Type B pancreatic cell (in vitro differentiated cells): ENCODE measurements at regions not wholly inside any gene's neighbourhood (a gene's known extent, or its start where the extent isn't known, plus 50 kb on each side); places are given as distances from the start of the nearest gene placed in this dataset.
A peak's percentile ranks its signal among the peaks of the same experiment; 100 is the strongest.

Source experiments
- DNase-seq: peaks from one replicate; pipeline ENCODE4 v3.0.0; 2021; ENCODE audit warnings: mixed read lengths; ENCODE audit not compliant: unreplicated experiment; ENCODE audit errors: extremely low spot score
- H3K27ac Mint-ChIP-seq: 2 replicates; pipeline ENCODE4 v1.8.0; 2021; ENCODE audit warnings: mild to moderate bottlenecking, mixed read lengths
- H3K27me3 Mint-ChIP-seq: 2 replicates; pipeline ENCODE4 v1.8.0; 2021; ENCODE audit warnings: mixed read lengths
- H3K36me3 Mint-ChIP-seq: 2 replicates; pipeline ENCODE4 v1.8.0; 2021; ENCODE audit warnings: mixed read lengths
- H3K4me1 Mint-ChIP-seq: one replicate; pipeline ENCODE4 v1.8.0; 2021; ENCODE audit warnings: mixed read lengths; ENCODE audit not compliant: unreplicated experiment
- H3K4me3 Mint-ChIP-seq: 2 replicates; pipeline ENCODE4 v1.8.0; 2021; ENCODE audit warnings: mild to moderate bottlenecking, mixed read lengths
- H3K9me3 Mint-ChIP-seq: 2 replicates; pipeline ENCODE4 v1.8.0; 2021; ENCODE audit warnings: mixed read lengths
- TF ChIP-seq, protein P1 (sequence below): fragments of 200-600 bp; sonication (generic); conservative IDR thresholded peaks from 2 replicates; pipeline ENCODE4 v1.5.0; 2021; ENCODE audit warnings: antibody characterized with exemption, mild to moderate bottlenecking

DNA sequence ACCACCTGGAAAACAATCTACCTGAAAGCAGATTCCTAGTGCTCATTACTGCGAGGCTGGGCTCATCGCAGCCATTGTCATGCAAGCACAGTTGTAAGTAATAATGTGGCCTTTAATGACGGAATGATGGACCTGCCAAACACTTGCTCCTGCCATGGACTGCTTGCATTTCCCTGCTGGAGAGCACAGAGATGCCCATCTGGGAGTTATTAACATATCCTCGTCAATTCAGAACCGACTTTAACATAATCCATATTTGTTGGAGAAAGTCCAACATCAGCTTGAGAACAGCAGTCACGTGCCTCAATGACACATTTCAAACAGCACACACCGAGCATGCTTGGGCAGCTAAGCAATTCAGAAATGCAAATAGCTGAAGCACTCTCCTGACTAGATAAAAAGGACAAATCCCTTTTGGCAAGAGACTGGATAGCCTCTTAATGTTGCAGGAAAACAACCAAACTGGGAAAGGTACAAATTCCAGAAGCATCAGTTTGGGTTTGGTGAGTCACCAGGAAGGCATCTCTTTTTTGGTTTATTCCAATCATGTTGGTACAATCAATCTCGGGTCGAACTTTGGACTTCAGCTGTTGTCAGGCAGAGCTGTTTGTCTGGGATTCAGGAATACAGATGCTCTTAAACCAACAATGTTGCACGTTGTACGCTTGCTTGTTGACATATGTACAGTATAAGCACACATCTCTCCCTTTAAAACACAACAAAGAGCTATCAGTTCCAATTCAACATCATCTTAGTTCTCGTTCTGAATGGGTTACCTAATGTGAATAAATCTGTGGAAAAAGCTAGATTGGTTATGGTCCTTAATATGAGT, 395.8 kb downstream of the LNPK start:
- DNase-seq: no peak
- Mint-ChIP-seq H3K27ac (peak overlapping the region; percentile 43), H3K4me3 (peak overlapping the region; percentile 73)

DNA sequence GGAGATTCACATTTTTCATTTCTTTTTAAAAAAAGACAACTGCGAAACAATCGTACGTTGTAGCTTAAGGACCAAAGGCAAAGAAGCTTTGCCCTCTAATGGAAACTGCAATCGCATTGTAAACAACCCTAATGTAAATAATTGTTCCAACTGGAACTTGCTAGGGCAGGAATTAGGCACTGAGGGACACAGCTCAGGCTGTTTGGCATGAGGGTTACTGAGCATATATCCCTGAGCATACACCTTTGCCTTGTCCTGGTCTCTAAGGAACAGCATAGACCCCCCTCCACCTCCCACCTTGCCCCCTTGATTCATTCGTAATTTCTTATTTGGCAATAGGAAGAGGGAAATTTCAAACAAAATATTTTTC, 396.4 kb downstream of the LNPK start:
- DNase-seq: no peak
- Mint-ChIP-seq H3K27ac (no peak overlapping the region), H3K4me3 (peak overlapping the region; percentile 73), H3K4me1 (peaks cover 13% of the 10 kb centered on the region), H3K27me3 (peaks cover 3% of the 10 kb centered on the region), H3K36me3 (no peaks in the 10 kb centered on the region), H3K9me3 (no peaks in the 10 kb centered on the region)
- TF ChIP-seq, protein P1, sequence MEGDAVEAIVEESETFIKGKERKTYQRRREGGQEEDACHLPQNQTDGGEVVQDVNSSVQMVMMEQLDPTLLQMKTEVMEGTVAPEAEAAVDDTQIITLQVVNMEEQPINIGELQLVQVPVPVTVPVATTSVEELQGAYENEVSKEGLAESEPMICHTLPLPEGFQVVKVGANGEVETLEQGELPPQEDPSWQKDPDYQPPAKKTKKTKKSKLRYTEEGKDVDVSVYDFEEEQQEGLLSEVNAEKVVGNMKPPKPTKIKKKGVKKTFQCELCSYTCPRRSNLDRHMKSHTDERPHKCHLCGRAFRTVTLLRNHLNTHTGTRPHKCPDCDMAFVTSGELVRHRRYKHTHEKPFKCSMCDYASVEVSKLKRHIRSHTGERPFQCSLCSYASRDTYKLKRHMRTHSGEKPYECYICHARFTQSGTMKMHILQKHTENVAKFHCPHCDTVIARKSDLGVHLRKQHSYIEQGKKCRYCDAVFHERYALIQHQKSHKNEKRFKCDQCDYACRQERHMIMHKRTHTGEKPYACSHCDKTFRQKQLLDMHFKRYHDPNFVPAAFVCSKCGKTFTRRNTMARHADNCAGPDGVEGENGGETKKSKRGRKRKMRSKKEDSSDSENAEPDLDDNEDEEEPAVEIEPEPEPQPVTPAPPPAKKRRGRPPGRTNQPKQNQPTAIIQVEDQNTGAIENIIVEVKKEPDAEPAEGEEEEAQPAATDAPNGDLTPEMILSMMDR: no peak

More for the DNA sequence above, 395.8 kb downstream of the LNPK start:
- TF ChIP-seq, protein P1: no peak
- Mint-ChIP-seq H3K27me3 (peaks cover 8% of the 10 kb centered on the region), H3K36me3 (no peaks in the 10 kb centered on the region), H3K4me1 (peaks cover 10% of the 10 kb centered on the region), H3K9me3 (no peaks in the 10 kb centered on the region)

DNA sequence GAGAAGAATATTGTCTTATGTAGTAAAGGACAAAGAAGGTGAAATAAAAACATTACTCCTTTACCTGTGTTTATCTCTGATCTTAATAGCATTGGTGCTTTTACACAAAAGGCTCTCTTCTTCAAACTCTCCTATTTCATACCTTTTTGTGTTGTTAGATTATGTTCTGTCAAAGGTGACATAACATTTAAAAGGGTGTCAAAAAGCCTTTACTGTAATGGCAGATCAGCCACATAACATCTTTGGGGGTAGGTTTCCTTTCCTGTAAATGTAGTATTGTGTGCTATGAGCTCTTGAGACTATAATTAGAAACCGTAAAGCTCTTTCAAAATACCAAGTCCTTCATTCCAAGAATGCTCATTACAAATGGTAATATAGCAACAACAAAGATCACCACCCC, 400.1 kb downstream of the LNPK start:
- peaks cover 22% of the 10 kb centered on the region for H3K4me1 Mint-ChIP-seq
- no peaks in the 10 kb centered on the region for H3K9me3 Mint-ChIP-seq
- no peaks in the 10 kb centered on the region for H3K36me3 Mint-ChIP-seq
- no peaks in the 10 kb centered on the region for H3K27me3 Mint-ChIP-seq
- no peak overlapping the region for H3K4me3 Mint-ChIP-seq
- TF ChIP-seq, protein P1: no peak
- H3K27ac Mint-ChIP-seq: no peak overlapping the region
- DNase-seq: no peak

DNA sequence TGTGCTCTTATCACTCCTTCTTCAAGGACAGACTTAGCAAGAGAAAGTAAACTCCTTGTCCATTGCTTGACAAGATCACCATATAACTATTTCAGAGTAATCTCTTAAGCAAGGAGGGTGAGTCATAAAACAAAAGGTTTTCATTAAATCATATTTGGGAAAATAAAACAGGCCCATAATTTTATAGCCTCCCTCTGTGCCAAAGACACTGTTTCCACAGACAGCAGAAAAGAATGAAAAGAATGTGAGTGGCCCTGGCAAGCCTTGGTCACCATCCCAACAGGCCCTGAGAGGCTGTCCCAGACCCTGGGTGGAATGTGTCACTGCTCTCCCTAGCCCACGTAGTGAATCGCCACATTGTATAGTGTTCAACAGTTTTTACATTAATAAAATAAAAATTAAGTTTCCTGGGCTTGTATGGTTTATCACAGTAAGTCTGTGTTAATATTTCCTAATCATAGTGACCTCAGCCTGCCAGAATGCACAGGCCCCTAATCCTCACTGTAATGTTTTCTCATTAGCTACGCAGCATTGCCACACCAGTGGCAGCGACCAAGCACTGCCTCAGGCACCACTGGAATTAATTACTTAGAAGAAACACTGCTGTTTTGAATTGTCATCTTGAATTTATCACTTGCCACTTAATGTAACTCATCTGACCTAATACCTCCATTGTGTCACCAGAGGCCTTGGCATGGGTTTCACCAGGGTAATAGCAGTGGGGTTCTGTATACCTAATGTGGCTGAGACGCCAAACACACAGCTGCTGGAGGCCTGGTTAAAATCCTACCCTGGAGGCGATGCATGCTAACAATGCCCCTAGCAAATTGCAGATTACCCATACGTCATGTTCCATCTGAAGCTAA, 401.9 kb downstream of the LNPK start:
- no peak for DNase-seq
- Mint-ChIP-seq H3K27ac (peak overlapping the region; percentile 65), H3K27me3 (no peaks in the 10 kb centered on the region)

DNA sequence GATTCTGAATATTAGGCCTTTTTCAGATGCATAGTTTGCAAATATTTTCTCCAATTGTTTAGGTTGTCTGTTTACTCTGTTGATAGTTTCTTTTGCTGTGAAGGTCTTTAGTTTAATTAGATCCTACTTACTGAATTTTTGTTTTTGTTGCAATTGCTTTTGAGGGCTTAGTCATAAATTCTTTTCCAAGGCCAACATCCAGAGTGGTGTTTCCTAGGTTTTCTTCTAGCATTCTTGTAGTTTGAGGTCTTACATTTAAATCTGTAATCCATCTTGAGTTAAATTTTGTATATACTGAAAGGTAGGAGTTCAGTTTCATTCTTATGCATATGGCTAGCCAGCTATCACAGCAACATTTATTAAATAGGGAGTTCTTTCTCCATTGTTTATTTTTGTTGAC, 404.8 kb downstream of the LNPK start:
- TF ChIP-seq, protein P1: no peak
- DNase-seq: no peak
- H3K9me3 Mint-ChIP-seq: peaks cover 4% of the 10 kb centered on the region
- H3K27ac Mint-ChIP-seq: no peak overlapping the region
- no peaks in the 10 kb centered on the region for H3K27me3 Mint-ChIP-seq
- H3K36me3 Mint-ChIP-seq: no peaks in the 10 kb centered on the region
- H3K4me3 Mint-ChIP-seq: no peak overlapping the region
- peaks cover 12% of the 10 kb centered on the region for H3K4me1 Mint-ChIP-seq

More for the DNA sequence above, 401.9 kb downstream of the LNPK start:
- H3K36me3 Mint-ChIP-seq: no peaks in the 10 kb centered on the region
- H3K9me3 Mint-ChIP-seq: no peaks in the 10 kb centered on the region
- H3K4me3 Mint-ChIP-seq: peak overlapping the region; percentile 10
- H3K4me1 Mint-ChIP-seq: peaks cover 12% of the 10 kb centered on the region
- TF ChIP-seq, protein P1: no peak
